Amygdala (tissue), 56 donors: ENCODE measurements at regions not wholly inside any gene's neighbourhood (a gene's known extent, or its start where the extent isn't known, plus 50 kb on each side); places are given as distances from the start of the nearest gene placed in this dataset.
"Not testable (repeated sequence)": the region's sequence is repeated elsewhere in the genome, so short reads cannot be mapped to it uniquely, and the experiment has no call there.

Experiments
- DNase-seq, 56 donors: peaks; one replicate each; lab custom pipeline; 2025; lab: John Stamatoyannopoulos, UW

GRCh38 chr1:113185463-113186104 is 112.6 kb downstream of the LRIG2 start:
- DNase-seq, result no peak

DNA sequence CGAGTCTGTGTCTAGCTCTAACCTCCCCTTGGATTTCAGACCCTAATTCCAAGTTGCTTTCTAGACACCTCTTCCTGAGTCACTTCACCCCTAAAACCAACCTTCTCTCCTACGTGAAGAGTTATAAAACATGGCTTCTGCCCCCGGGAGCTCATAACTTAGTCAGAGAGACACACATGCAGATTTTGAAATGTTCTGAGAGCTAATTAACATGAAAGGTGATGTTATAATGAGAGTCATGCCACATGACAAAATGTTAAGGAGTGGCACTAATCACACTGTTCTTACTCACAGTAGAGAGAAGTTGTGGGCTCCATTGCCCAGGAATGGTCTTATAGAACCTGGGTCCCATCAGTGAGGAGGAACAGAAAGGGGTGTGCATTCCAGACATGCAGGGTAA is 117.1 kb downstream of the LRIG2 start:
- no peak for DNase-seq

DNA sequence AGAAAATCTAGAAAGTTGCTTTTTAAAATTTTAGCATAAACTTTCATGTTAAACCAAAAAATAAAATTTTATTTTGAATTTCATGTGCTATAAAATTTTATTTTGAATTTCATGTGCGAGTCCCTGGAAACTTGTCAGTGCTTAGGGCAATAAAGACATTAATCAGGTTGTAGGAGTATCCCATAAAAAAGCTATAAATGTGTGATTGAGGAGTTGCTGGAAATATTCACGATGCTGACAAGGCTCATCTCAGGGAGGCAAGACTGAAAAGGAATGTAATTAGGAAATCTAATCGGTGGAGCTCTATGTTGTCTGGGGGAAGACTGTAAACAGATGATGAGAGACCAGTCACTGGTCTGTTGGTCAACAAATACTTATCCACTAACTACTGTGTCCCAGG is 117.9 kb downstream of the LRIG2 start:
- no peak for DNase-seq

GRCh38 chr1:113191579-113192076 is 118.6 kb downstream of the LRIG2 start:
- DNase-seq, result no peak

DNA sequence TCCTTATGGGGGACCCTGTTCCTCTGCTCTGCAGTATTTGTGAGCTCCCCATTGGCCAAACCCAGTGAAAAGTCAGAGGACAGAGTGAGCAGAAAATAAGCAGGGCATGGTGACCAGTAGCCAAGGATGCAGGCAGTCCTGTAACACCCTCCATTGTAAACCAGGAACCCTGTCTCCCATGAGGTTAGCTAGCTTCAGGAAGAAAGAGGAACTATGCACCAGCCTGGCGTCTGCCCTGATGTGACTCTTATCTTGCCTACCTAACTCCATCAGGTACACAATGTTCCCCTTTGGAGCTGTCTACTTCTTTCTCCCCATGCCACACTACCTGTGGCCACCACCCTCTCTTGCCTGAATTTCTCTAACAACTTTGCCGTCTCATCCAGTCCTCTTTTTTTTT is 119.2 kb downstream of the LRIG2 start:
- DNase-seq, result no peak

GRCh38 chr1:113192980-113193379 is 120.0 kb downstream of the LRIG2 start:
- no peak for DNase-seq

DNA sequence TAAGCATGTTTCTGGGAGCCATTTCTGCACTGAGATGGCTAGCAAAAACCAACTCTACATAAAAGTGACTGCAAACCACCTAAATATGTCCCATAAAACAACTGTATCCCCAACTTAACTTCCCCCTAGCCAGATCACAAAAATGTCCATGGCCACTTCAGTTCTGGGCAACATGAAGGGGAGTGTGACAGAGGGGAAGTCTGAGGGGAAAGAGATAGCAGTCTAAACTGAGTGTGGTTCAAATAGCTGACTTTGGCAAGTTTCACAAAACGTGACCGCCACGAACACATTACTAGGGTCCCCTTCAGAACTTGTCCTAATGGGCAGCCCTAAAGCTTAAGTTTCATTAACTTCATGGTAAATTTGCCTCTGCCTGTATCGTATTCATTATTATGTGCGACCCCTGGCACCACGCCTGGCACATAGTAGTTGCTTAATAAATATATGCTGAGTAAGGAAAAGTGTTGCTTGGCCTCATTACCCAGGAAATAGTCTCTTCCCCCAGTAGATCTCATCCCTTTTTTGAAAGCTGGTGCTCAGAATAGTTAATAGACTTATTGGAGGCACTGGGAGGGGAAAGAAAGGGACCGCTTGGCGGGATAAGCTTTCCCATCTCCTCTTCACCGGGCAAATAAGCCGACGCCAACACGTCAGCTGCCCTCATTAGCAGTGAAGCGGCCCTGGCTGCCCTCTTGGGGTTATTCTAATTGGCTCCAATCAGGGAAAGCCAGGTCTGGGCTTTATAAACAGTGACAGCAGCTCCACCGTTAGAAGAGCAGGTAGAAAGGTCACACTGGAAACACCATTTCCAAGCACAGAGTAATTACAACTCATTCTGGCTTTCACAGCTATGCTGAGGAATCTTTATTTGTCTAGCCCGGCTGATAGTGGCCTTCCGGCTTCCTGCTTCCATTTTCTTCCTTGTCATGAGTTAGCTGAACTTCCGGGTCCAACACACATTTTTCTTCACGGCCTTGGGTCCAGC is 122.1 kb downstream of the LRIG2 start:
- DNase-seq, result no peak

GRCh38 chr1:113197719-113198330 is 124.8 kb downstream of the LRIG2 start:
- DNase-seq, result no peak

- no peak for DNase-seq
Observed at GRCh38 chr1:113198806-113199205, 125.8 kb downstream of the LRIG2 start.

GRCh38 chr1:113199760-113200455 is 126.9 kb downstream of the LRIG2 start:
- no peak for DNase-seq

- no peak for DNase-seq
Observed at GRCh38 chr1:113201560-113201959, 128.6 kb downstream of the LRIG2 start.

DNA sequence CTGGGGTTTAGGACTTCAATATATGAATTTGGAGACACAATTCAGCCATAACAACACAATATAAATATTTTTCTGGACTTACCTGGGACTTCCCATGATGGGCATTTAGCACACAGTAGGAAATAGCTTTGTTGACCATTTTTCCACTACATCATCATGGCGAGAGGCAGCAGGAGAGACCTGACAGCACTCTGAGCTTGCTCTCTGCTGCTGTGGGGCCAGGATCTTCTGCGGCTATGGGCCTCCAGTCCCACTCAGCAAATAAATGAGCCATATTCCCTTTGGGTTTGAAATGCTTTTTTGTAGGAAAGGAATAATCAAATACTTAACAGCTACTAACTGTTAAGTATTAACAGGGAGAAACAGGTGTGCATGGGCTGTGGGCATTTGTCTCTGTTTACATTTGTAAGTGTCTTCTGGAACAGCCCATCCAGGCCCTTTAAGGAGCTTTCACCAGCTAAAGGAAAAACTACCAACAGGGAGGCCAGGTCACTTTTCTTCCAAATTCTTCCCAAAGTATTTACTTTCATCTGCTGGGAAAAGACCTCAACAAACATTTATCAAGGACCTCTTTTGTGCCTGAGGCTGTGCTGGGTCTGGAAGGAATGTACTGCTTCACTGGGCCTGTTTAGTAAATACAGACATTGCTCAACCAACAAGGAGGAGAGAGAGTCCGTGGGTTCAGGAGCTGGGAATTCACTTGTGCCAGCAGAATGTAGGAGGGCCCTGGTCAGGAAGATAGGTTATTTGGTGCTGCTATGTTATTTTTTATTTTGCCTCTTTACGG is 133.2 kb downstream of the LRIG2 start:
- DNase-seq, result no peak

DNA sequence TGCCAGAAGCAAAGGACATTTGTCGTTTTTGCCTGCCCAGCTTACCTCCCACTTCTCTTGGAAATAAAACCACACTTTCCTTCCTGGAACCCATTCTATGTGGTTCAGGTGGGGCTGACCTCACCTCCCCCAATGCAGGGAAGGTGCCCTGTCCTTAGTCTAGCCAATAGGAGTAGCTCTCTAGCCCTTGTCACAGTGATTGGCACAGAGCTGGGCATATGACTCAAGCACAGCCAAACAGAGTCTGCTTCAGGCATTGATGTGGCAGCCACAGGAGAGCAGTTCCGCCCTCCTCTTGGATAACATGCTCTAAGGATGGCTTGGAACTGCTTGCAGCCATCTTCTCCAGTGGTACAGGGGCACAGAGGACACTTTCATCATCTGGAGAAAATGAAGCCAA is 134.0 kb downstream of the LRIG2 start:
- DNase-seq, result no peak

GRCh38 chr1:113207457-113207856 is 134.5 kb downstream of the LRIG2 start:
- DNase-seq, result no peak

GRCh38 chr1:113208425-113208824 is 135.4 kb downstream of the LRIG2 start:
- DNase-seq, result not testable (repeated sequence)

GRCh38 chr1:113210248-113210647 is 137.2 kb downstream of the LRIG2 start:
- no peak for DNase-seq

- no peak for DNase-seq
Observed at GRCh38 chr1:113211467-113211866, 138.5 kb downstream of the LRIG2 start.

- DNase-seq, result no peak
Observed at GRCh38 chr1:113215015-113215414, 142.0 kb downstream of the LRIG2 start.

DNA sequence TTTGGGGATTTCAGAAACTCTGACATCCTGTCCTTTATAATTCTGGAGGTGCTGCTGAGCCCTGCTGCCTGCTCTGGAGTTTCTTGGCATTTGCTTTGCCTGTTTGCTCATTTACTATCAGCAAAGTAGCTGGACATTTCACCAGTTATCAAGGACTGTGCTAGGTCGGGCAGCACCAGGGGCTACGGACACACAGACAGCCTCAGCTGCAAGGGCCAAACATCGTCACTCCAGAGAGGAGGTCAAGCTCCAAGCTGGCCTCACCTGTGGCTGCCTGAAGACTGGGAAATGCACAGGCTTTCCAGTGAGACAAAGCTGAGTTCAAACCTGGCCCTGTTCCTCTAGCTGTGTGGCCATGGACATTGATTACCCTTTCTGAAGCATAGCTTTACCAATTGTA is 143.7 kb downstream of the LRIG2 start:
- DNase-seq, result no peak
